HG03354 (cell line): ENCODE measurements at regions not wholly inside any gene's neighbourhood (a gene's known extent, or its start where the extent isn't known, plus 50 kb on each side); places are given as distances from the start of the nearest gene placed in this dataset.
"Not testable (repeated sequence)": the region's sequence is repeated elsewhere in the genome, so short reads cannot be mapped to it uniquely, and the experiment has no call there.

Experiments used
- ATAC-seq: cut with Tn5 transposase; IDR thresholded peaks from one replicate; pipeline ENCODE4 v1.9.1; 2021; ENCODE audit warnings: mild to moderate bottlenecking; ENCODE audit not compliant: unreplicated experiment, poor library complexity, severe bottlenecking

DNA sequence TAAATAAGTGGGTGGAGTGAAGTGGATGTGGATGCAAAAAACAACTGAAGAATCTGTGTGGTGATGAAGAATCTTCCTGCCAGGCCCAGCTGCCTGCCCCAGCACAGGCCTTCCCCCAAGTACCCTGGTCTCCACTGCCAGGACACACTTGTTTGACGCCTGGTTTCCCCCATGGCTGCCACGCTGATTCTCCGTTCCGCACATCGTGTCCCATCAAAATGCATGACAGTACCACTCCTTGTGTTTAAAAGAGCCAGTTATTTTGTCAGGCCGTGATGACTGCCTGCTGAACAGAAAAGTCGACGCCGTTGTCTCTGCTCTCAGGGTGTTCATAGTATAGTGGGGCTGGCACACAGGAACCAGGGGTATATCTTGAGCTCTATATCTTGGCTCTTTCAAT, 50.3 kb upstream of the KYNU start:
- no peak for ATAC-seq

- ATAC-seq: no peak
These were observed 51.6 kb upstream of the KYNU start for GRCh38 chr2:142825861-142826260.

GRCh38 chr2:142824756-142825155, 52.7 kb upstream of the KYNU start:
- no peak for ATAC-seq

DNA sequence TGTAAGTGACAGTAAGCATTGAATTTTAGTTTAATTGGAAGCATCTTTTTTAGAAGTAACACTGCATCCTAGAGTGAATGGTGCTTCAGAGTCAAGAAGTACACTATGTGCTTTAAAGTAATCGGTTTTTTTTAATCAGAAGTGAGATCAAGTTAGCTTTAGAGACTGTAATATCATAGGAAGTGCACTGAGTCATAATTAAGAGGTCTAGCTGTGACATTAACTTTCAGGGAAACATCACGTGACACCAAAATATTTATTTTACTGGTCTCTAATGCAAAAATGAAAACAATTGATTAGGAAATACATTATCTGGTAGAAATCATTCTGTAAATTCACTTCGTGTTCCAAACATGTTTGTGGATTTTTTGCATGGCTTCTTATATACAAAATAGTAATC, 55.3 kb upstream of the KYNU start:
- ATAC-seq: no peak

DNA sequence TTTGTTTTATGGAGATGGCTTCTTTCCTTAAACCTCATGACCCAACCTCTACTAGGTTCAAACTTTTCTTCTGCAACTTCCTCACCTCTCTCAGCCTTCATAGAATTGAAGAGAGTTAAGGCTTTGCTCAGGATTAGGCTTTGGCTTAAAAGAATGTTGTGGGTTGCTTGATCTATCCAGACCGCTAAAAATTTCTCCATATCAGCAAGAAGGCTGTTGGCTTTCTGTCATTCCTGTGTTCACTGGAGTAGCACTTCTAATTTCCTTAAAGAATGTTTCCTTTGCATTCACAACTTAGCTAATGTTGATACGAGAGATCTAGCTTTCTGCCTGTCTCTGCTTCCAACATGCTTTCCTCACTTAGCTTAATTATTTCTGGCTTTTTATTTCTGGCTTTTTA, 58.1 kb upstream of the KYNU start:
- no peak for ATAC-seq

- no peak for ATAC-seq
These were observed 62.1 kb upstream of the KYNU start for GRCh38 chr2:142815375-142815774.

DNA sequence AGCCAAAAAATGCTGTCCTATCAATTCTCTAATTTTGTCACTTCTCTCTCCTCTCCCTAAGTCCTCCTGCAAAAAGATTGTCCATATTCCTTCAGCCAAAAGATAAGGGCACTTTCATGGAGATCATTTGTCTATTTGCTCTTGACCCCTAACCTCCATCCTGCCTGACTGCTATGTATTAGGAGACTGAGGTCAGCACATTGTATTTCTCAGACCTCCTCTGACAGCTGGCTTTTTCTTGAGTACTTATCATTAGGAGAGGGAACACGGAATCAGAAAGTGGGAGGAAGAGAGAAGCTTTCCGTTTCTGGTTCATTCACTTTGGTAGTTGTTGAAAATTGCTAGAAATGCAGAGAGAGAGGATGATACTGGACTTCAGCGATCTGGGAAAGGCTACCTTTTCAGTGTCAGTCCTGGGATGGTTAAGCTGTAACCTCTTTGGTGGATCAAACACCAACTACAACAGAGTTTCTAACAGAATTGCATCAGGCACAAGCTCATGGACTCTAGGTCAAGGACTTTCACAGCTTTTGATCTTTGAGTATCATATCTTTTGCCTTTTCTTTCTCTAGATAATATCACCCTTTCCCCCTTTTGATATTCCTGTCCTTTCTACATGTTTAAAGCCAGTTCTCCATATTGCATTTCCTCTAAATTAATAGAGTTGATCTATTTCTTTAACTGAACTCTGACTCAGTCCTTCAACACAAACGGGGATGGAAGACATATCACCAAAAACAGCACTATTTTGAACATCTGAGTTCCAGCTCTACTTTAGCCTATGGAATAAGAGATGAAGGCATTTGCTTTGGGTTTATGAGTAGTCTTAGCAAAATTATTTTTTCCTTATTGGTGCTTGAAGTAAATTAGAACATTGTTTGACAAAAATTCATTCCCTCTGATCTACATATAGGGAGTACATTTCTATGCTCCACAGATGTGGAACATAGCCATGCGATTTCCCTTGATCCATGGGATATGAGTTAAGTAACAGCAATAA, 63.3 kb upstream of the KYNU start:
- ATAC-seq: no peak

DNA sequence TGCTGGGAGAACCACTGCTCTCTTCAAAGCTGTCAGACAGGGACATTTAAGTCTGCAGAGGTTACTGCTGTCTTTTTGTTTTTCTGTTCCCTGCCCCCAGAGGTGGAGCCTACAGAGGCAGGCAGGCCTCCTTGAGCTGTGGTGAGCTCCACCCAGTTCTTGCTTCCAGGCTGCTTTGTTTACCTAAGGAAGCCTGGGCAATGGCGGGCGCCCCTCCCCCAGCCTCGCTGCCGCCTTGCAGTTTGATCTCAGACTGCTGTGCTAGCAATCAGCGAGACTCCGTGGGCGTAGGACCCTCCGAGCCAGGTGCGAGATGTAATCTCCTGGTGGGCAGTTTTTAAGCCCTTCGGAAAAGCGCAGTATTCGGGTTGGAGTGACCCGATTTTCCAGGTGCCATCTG, 65.8 kb upstream of the KYNU start:
- ATAC-seq: not testable (repeated sequence)

DNA sequence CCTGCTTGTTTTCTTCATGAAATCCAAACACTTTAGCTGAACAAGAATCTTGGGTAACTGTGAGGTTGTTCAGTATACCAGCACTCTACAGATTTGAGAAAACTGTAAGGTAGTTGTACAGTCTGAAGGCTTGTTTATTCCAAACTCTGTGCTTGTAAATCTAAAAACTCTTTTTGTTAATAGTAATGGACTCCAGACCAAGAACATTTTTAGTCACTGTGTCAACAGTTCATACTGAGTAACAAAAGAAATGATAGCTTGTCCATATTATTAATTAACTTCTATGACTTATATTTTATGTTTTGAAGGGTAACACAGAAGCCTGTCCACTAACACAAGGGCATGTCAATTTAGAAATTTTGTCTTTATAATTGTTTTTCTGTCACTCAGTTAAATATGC, 72.2 kb upstream of the KYNU start:
- ATAC-seq: no peak

DNA sequence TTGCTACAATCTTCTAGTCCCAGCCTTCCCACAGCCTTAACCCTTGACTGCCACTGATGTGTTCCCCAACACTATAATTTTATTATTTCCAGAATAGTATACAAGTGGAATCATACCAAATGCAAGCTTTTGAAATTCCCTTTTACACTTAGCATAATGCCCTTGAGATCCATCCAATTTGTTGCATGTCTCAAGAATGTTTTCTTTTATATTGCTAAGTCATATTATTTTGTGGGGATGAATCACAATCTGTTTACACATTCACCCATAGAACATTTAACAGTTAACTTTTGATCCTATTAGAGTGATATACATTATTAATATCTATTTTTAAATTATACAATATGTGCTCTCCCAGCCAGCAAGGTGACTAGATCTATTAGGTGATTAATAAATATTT, 74.3 kb upstream of the KYNU start:
- ATAC-seq: no peak

DNA sequence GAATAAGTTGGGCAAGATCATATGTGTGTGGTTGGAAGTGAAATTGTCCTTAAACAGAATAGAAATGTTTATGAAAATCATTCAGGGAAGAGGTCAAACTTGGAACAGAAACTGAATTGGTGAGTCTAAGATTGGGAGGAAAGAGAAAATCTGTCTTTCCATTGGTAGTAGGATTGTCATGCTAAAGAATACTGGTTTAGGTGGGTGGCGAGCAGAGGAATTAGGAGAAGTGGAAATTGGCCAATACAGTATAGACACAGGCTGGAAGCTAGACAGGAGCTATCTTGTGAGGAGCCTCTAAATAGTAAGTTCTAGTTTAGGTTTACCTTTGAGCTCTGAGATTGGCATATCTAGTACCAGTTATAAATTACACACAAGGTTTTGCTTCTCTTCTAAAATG, 80.9 kb upstream of the KYNU start:
- no peak for ATAC-seq

DNA sequence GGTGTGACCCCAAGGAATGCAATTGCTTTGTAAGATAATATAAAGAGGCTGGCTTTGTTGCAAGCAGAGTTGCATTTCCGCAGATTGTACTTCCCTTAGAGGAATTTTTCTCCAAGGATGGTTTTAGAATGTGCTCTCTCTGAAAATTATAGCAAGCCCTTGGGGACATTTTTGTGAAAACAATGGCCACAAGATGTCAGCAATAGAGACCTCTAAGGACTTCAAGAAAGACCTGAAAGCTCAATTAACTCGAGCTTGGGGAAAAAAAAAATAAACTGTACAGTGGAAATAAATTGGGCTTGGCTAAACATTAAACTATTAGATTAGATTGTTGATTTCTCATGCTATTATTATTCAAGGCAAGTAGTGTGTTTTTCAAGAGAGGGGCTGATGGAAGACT, 81.3 kb upstream of the KYNU start:
- no peak for ATAC-seq

DNA sequence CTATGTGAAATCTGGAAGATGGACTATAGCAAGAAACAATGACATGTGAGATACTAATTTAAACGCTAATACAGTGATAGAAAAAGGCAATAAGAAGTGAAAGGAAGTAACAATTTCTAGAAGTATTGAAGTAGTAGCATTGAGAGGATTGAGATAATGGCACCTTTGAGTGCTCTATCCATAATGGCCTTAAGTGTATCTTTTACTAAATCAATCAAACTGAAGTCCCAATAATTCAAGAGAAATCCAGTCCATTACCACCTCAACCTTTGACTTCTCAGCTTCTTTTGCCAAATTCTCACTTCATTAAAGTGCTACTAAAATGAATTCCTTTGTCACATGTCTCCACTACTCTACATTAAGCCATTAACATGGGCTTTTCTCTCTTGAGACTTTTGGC, 82.6 kb upstream of the KYNU start:
- ATAC-seq: no peak

DNA sequence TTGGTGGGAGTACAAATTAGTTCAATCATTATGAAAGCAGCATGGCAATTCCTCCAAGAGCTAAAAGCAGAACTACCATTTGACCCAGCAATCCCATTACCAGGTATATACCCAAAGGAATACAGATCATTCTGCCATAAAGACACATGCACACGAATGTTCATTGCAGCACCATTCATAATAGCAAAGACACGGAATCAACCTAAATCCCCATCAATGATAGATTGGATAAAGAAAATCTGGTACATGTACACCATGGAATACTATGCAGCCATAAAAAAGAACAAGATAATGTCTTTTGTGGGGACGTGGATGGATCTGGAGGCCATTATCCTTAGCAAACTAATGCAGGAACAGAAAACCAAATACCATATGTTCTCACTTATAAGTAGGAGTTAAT, 85.1 kb upstream of the KYNU start:
- not testable (repeated sequence) for ATAC-seq

DNA sequence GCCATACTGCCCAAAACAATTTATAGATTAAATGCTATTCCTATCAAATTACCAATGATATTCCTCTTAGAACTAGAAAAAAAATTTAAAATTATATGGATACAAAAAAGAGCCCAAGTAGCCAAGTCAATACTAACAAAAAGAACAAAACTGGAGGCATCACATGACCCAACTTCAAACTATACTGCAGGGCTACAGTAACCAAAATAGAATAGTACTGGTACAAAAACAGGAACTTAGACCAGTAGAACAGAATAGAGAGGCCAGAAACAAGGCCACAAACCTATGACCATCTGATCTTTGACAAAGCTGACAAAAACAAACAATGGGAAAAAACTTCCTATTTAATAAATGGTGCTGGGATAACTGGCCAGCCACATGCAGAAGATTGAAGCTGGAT, 86.1 kb upstream of the KYNU start:
- ATAC-seq: no peak

GRCh38 chr2:142786918-142787702, 90.4 kb upstream of the KYNU start:
- ATAC-seq: no peak

DNA sequence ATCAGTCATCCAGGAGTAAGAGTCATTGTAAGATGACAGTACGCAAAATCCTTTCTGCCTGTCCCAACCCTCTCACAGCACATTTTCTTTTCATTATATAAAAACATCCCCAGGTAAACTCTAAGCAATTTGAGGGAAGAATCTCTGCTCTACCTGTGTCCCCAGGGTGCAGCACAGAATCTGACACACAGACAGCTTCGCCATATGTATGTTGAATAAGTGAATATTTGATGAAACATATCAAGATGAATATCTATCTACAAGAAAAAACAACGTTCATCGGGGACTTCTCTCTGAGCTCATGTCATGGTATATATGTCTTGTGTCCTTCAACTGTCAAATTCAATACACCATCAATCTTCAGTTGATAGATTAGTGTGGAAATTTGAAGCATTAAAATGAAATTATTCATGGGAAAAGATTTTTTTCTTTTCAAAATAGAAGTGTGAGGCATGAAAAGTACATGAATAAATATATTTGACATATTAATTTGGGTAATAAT, 94.5 kb upstream of the KYNU start:
- ATAC-seq: no peak

DNA sequence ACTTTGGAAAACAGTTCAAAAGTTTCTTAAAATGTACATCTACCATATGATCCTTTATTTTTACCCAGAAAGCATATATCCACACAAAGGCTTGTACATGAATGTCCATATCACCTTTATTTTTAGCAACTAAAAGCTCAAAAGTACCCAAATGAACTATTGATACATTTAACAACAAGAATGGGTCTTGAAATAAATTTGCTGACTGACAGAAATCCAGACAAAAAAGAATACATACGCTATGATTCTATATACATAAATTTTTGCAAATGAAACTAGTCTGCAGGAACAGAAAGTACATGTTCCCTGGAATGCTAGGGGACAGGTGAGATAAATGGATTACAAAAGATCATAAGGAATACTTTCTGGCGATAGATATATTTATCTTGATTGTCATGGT, 96.3 kb upstream of the KYNU start:
- ATAC-seq: no peak

DNA sequence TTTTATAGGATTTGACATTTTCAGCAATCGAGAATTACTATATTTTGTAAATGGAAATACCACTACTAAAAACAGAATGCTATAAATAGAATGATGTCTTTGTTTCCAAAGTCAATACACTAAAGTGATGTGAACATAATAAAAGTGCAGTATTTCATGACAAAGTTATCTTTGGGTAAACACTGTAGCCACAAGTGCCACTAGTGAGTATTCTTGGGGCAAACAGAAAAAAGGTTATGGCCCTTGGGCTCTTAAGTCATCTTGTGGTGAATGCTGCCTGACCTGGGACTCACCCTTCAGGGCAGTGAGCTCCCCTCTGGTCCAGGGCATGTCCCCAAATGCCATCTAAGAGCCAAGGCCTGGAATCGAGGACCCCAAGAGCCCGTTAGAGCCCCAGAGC, 99.2 kb upstream of the KYNU start:
- ATAC-seq: no peak

GRCh38 chr2:142777742-142778141, 99.7 kb upstream of the KYNU start:
- ATAC-seq: no peak

- no peak for ATAC-seq
These were observed 107.7 kb upstream of the KYNU start for GRCh38 chr2:142769761-142770160.
